Natural killer cell (primary cell): ENCODE measurements at regions not wholly inside any gene's neighbourhood (a gene's known extent, or its start where the extent isn't known, plus 50 kb on each side); places are given as distances from the start of the nearest gene placed in this dataset.

ENCODE experiments used
- ATAC-seq, 3 donors: fragments of 150-1000 bp in 2 of 3; fragments of 200-7000 bp in 1 of 3; cut with Tn5 transposase; 1 replicate in 1 of 3; 2 replicates in 2 of 3; pipeline ENCODE4 v1.10.0; 2021; ENCODE audit warnings: mild to moderate bottlenecking in 2 of 3, moderate library complexity in 2 of 3
- DNase-seq, 2 donors: peaks; one replicate each; pipeline versions ENCODE4 v3.0.0 to v3.0.0-alpha.2; 2013 to 2021; ENCODE audit warnings: mixed read lengths in 1 of 2
- H3K27ac ChIP-seq: one replicate; pipeline ENCODE4 v1.5.1; 2013; ENCODE audit warnings: mild to moderate bottlenecking, low read length
- H3K27me3 ChIP-seq: one replicate; pipeline ENCODE4 v1.6.1; 2013; ENCODE audit warnings: low read length; ENCODE audit not compliant: control insufficient read depth, insufficient read depth
- H3K36me3 ChIP-seq: one replicate; pipeline ENCODE4 v1.6.1; 2013; ENCODE audit warnings: low read length; ENCODE audit not compliant: control insufficient read depth, insufficient read depth
- H3K4me1 ChIP-seq: one replicate; pipeline ENCODE4 v1.6.1; 2013; ENCODE audit warnings: low read length; ENCODE audit not compliant: control insufficient read depth, insufficient read depth
- H3K4me3 ChIP-seq: one replicate; pipeline ENCODE4 v1.5.1; 2013; ENCODE audit warnings: low read length
- H3K9me3 ChIP-seq: one replicate; pipeline ENCODE4 v1.6.1; 2013; ENCODE audit warnings: low read length; ENCODE audit not compliant: control insufficient read depth, insufficient read depth
- H3K27ac Mint-ChIP-seq, 2 donors: one replicate each; pipeline ENCODE4 v1.8.0; 2022; ENCODE audit warnings: mild to moderate bottlenecking in 2 of 2, mixed read lengths in 2 of 2, moderate library complexity in 1 of 2
- H3K27me3 Mint-ChIP-seq, 2 donors: one replicate each; pipeline ENCODE4 v1.8.0; 2022; ENCODE audit warnings: low read depth in 2 of 2, mixed read lengths in 2 of 2
- H3K36me3 Mint-ChIP-seq: one replicate; pipeline ENCODE4 v1.8.0; 2022; ENCODE audit warnings: mixed read lengths
- H3K4me1 Mint-ChIP-seq, 2 donors: one replicate each; pipeline ENCODE4 v1.8.0; 2022; ENCODE audit warnings: mixed read lengths in 2 of 2
- H3K4me3 Mint-ChIP-seq: one replicate; pipeline ENCODE4 v1.8.0; 2022; ENCODE audit warnings: mild to moderate bottlenecking, moderate library complexity, mixed read lengths
- H3K9me3 Mint-ChIP-seq, 2 donors: one replicate each; pipeline ENCODE4 v1.8.0; 2022; ENCODE audit warnings: mixed read lengths in 2 of 2
- WGBS: methylation state at CpG from one replicate; pipeline ENCODE4 v1.1.7; 2013; ENCODE audit warnings: missing lambda C conversion rate; ENCODE audit not compliant: insufficient coverage; 5-methylcytosine and 5-hydroxymethylcytosine counted together
- intact Hi-C: fragments of 100-400 bp; cut with micrococcal nuclease; formaldehyde crosslinking; loops from one replicate; pipeline ENCODE4 v1.14.2; 2022
- TF ChIP-seq, protein P1 (sequence below): fragments of 200-600 bp; IDR thresholded peaks from one replicate; pipeline ENCODE4 v1.8.0; 2022; ENCODE audit warnings: antibody characterized with exemption

DNA sequence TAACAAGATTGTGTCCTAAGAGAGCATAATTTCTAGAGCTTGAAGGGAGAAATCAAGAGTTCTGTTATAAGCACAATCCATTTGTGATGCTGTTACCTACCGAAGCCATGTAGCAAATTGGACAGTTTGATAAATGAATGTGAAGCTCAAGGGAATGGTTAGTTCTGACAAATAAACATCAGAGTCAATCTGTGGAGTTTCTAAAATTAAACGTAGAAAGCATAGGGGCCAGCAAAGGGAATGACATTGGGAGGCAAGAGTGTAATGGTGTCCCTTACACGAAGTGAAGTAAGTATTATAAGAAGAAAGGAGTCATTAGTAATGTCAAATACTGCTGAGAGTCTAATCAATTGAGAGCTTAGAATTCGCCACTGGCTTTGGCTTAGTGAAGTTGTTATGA is 200.2 kb upstream of the SLITRK1 start:
- Histone ChIP-seq H3K36me3 (no peaks in the 10 kb centered on the region), H3K27me3 (no peaks in the 10 kb centered on the region), H3K4me3 (no peak overlapping the region), H3K4me1 (no peaks in the 10 kb centered on the region), H3K9me3 (no peaks in the 10 kb centered on the region), H3K27ac (no peak overlapping the region)
- ATAC-seq (no peak), DNase-seq (no peak)
- H3K36me3 Mint-ChIP-seq = no peaks in the 10 kb centered on the region
- TF ChIP-seq, protein P1, sequence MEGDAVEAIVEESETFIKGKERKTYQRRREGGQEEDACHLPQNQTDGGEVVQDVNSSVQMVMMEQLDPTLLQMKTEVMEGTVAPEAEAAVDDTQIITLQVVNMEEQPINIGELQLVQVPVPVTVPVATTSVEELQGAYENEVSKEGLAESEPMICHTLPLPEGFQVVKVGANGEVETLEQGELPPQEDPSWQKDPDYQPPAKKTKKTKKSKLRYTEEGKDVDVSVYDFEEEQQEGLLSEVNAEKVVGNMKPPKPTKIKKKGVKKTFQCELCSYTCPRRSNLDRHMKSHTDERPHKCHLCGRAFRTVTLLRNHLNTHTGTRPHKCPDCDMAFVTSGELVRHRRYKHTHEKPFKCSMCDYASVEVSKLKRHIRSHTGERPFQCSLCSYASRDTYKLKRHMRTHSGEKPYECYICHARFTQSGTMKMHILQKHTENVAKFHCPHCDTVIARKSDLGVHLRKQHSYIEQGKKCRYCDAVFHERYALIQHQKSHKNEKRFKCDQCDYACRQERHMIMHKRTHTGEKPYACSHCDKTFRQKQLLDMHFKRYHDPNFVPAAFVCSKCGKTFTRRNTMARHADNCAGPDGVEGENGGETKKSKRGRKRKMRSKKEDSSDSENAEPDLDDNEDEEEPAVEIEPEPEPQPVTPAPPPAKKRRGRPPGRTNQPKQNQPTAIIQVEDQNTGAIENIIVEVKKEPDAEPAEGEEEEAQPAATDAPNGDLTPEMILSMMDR = no peak
- no peaks in the 10 kb centered on the region for H3K9me3 Mint-ChIP-seq
- intact Hi-C loops = no loop called here
- no peak overlapping the region for H3K4me3 Mint-ChIP-seq
- H3K27ac Mint-ChIP-seq = no peak overlapping the region
- H3K27me3 Mint-ChIP-seq = no peaks in the 10 kb centered on the region
- H3K4me1 Mint-ChIP-seq = no peaks in the 10 kb centered on the region
- WGBS = 97% methylated on average over 4 of the region's 4 CpGs

DNA sequence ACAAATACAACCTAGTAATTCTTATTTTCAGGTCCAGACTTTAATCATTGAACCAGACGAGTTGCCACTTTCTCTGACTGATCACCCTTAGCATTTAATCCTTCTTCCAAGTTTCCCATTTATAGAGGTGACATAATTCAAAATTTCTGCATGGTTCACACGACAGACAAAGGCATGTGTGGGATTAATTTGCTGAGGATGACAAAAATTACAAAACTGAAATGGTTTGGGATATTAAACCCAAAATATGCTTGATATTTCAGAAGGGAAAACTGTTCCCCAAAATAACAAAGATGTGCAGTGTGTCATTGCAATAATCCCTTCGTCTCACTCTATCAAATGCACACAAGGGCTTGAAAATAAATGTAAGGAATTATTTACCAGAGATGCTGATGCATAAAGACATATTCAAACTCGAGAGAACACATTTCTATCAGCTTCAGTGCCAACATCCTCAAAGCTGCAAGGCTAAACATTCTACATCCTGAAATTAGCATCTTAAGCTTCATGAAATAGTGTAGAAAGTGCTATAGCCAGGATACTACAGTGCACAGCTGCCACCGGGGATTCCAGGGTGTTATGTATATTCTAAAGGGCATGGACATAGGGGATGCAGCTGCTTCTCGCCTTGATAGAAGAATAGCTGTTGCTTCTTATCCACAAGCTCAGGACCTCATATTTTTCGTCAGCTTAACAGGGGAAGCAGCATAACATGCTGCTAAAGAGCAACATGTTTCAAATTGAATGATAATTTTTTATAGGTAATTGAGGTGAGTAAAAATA is 198.7 kb upstream of the SLITRK1 start:
- Mint-ChIP-seq H3K27ac (no peak overlapping the region), H3K36me3 (no peaks in the 10 kb centered on the region), H3K4me1 (no peaks in the 10 kb centered on the region), H3K4me3 (no peak overlapping the region), H3K9me3 (no peaks in the 10 kb centered on the region), H3K27me3 (no peaks in the 10 kb centered on the region)
- 71% methylated on average over 5 of the region's 7 CpGs for WGBS
- TF ChIP-seq, protein P1 = no peak
- intact Hi-C loops = no loop called here
- Histone ChIP-seq H3K4me1 (no peaks in the 10 kb centered on the region), H3K27ac (no peak overlapping the region), H3K27me3 (no peaks in the 10 kb centered on the region), H3K36me3 (no peaks in the 10 kb centered on the region), H3K4me3 (no peak overlapping the region), H3K9me3 (no peaks in the 10 kb centered on the region)
- DNase-seq (no peak), ATAC-seq (no peak)

DNA sequence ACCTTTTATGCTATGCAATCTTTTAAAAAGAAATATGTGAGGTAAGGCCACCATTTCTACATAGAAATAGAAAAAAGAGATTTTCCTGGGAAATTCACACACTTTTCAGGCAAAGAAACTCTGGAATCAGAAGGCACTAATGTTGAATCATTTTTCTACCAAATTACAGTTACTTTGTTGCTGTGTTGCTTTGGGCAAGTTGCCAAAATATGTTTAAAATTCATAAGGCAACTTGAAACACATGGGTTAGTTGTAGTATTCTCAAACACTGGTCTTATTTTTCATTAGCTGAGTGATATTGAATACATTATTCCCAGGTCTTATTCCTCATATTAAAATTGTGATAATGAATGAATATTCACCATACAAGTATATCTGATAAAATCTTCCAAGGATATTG is 195.0 kb upstream of the SLITRK1 start:
- no peak overlapping the region for H3K4me3 ChIP-seq
- Mint-ChIP-seq H3K27ac (no peak overlapping the region), H3K27me3 (no peaks in the 10 kb centered on the region), H3K4me3 (no peak overlapping the region), H3K4me1 (no peaks in the 10 kb centered on the region), H3K9me3 (no peaks in the 10 kb centered on the region), H3K36me3 (no peaks in the 10 kb centered on the region)
- intact Hi-C loops = no loop called here
- ATAC-seq = no peak
- TF ChIP-seq, protein P1 = no peak
- no peaks in the 10 kb centered on the region for H3K36me3 ChIP-seq
- no peak overlapping the region for H3K27ac ChIP-seq
- no peaks in the 10 kb centered on the region for H3K27me3 ChIP-seq
- no peak for DNase-seq
- no peaks in the 10 kb centered on the region for H3K4me1 ChIP-seq
- H3K9me3 ChIP-seq = no peaks in the 10 kb centered on the region

DNA sequence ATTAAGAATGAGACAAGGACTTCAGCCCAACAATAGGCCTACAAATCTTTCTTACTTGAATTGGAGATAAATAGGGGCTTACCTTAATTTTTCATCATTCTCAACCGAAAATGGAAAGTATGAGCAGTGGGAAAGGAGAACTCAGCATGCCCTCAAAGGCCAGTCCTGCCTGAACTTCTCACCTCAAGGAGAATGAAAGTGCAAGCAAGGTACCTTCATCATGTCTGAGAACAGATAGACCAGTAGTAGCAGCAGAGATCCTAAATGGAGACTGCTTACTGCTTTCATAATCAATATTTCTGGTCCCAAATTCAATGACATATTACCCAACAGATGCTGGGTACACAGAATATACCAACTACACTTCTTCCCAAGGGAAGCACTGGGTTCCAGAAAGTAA is 194.0 kb upstream of the SLITRK1 start:
- DNase-seq (no peak), ATAC-seq (no peak)
- TF ChIP-seq, protein P1 = no peak
- Histone ChIP-seq H3K36me3 (no peaks in the 10 kb centered on the region), H3K27me3 (no peaks in the 10 kb centered on the region), H3K4me1 (no peaks in the 10 kb centered on the region), H3K4me3 (no peak overlapping the region), H3K9me3 (no peaks in the 10 kb centered on the region), H3K27ac (no peak overlapping the region)
- no peaks in the 10 kb centered on the region for H3K27me3 Mint-ChIP-seq
- WGBS = 86% methylated on average over 1 of the region's 1 CpG
- intact Hi-C loops = no loop called here
- H3K36me3 Mint-ChIP-seq = no peaks in the 10 kb centered on the region
- no peak overlapping the region for H3K4me3 Mint-ChIP-seq
- no peaks in the 10 kb centered on the region for H3K4me1 Mint-ChIP-seq
- H3K27ac Mint-ChIP-seq = no peak overlapping the region
- H3K9me3 Mint-ChIP-seq = no peaks in the 10 kb centered on the region
